Fibroblast of gingiva (primary cell): ENCODE measurements at regions not wholly inside any gene's neighbourhood (a gene's known extent, or its start where the extent isn't known, plus 50 kb on each side); places are given as distances from the start of the nearest gene placed in this dataset.

ENCODE experiments used
- DNase-seq: peaks from one replicate; pipeline ENCODE4 v3.0.0-alpha.2; 2011; ENCODE audit warnings: low read depth

DNA sequence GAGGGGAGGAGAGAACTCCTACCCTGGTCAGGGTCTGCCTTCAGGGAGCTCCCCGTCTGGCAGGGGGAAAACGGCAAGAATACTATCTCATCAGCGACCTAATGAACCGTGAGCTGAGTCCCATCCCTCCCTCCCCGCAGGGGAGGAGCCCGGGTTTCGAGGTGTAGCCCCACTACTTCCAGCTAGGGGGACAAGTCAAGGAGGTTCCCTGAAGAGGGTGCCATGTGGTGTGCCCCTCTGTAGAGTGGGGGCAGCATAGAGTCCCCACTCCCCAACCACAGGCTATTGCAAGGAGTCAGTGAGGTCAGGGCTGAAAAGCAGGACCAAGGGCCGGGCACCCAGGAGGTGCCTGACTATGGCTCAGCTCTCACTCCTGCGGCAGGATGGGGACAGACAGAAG is 50.9 kb upstream of the RXRA start:
- no peak for DNase-seq

DNA sequence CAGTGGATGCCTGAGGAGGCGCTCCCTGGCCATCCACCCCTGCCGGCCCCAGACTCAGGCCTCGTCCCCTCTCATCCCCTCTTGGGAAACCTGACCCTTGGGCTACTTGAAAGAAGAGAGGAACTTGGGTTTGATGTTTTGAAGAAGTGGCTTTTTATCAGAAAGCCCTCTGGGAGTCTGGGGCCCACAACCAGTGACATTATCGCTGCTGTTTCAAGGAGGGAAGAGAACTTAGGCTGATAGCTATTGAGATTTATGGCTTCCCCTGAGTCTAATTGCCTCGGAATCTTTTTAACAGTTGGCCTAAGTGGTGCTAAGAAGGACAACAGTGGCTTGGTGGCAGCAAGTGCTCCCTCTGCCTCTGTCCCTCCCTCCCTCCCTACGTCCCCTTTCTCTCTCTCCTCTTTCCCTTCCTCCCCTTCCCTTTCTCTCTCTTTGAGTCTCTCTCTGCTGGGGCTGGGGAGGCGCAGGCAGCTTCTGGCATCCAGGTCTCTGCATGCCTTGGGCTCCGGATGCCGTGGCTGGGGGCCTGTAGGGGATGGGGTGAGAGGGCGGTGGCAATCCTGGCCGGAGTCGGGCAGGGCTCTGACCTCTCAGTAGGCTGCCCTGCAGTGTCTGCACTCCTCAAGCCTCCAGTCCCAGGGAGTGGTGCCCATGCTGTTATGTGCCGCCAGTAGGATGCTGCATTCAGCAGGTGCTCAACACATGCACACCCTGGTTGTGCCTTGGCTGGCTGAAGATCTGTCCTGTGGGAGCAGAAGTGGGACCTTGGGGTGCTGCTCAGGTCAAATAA is 49.6 kb upstream of the RXRA start:
- no peak for DNase-seq
